Osteocyte (in vitro differentiated cells): ENCODE measurements at regions not wholly inside any gene's neighbourhood (a gene's known extent, or its start where the extent isn't known, plus 50 kb on each side); places are given as distances from the start of the nearest gene placed in this dataset.

Source experiments
- DNase-seq: peaks from one replicate; pipeline ENCODE4 v3.0.0; 2021; ENCODE audit warnings: mixed read lengths; ENCODE audit not compliant: unreplicated experiment; ENCODE audit errors: extremely low spot score
- H3K27ac Mint-ChIP-seq: one replicate; pipeline ENCODE4 v1.8.0; 2021; ENCODE audit warnings: mild to moderate bottlenecking, mixed read lengths; ENCODE audit not compliant: unreplicated experiment
- H3K27me3 Mint-ChIP-seq: one replicate; pipeline ENCODE4 v1.8.0; 2021; ENCODE audit warnings: mixed read lengths; ENCODE audit not compliant: unreplicated experiment
- H3K36me3 Mint-ChIP-seq: one replicate; pipeline ENCODE4 v1.8.0; 2021; ENCODE audit warnings: mixed read lengths; ENCODE audit not compliant: unreplicated experiment
- H3K4me1 Mint-ChIP-seq: one replicate; pipeline ENCODE4 v1.8.0; 2021; ENCODE audit warnings: mixed read lengths; ENCODE audit not compliant: unreplicated experiment
- H3K4me3 Mint-ChIP-seq: one replicate; pipeline ENCODE4 v1.8.0; 2021; ENCODE audit warnings: mild to moderate bottlenecking, moderate library complexity, mixed read lengths; ENCODE audit not compliant: unreplicated experiment
- H3K9me3 Mint-ChIP-seq: one replicate; pipeline ENCODE4 v1.8.0; 2021; ENCODE audit warnings: mixed read lengths; ENCODE audit not compliant: unreplicated experiment
- TF ChIP-seq, protein P1 (sequence below): fragments of 200-600 bp; sonication (generic); IDR thresholded peaks from 2 replicates; pipeline ENCODE4 v1.5.0; 2021; ENCODE audit warnings: antibody characterized with exemption, mild to moderate bottlenecking, moderate library complexity

DNA sequence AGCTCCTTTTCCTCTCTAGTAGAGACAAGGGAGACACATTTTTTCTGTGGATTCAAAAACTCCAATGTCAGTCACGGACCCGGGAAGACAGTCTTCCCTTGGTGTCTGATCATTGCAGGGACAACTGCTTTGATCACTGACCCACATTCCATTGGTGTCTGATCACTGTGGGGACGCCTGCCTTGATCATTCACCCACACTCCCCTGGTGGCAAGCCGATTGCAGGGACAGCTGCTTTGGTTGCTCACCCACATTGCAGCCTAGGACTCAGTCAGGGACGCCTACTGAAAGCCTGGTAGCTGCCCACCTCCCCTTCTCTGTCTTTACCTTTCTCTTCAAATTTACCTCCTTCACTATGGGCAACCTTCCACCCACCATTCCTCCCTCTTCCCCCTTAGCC lies 206.6 kb upstream of the DUSP10 start:
- no peaks in the 10 kb centered on the region for H3K4me1 Mint-ChIP-seq
- H3K9me3 Mint-ChIP-seq, result peaks cover 18% of the 10 kb centered on the region
- H3K36me3 Mint-ChIP-seq, result no peaks in the 10 kb centered on the region
- no peak overlapping the region for H3K27ac Mint-ChIP-seq
- no peak for DNase-seq
- no peak overlapping the region for H3K4me3 Mint-ChIP-seq
- no peaks in the 10 kb centered on the region for H3K27me3 Mint-ChIP-seq
- TF ChIP-seq, protein P1, sequence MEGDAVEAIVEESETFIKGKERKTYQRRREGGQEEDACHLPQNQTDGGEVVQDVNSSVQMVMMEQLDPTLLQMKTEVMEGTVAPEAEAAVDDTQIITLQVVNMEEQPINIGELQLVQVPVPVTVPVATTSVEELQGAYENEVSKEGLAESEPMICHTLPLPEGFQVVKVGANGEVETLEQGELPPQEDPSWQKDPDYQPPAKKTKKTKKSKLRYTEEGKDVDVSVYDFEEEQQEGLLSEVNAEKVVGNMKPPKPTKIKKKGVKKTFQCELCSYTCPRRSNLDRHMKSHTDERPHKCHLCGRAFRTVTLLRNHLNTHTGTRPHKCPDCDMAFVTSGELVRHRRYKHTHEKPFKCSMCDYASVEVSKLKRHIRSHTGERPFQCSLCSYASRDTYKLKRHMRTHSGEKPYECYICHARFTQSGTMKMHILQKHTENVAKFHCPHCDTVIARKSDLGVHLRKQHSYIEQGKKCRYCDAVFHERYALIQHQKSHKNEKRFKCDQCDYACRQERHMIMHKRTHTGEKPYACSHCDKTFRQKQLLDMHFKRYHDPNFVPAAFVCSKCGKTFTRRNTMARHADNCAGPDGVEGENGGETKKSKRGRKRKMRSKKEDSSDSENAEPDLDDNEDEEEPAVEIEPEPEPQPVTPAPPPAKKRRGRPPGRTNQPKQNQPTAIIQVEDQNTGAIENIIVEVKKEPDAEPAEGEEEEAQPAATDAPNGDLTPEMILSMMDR, result no peak

DNA sequence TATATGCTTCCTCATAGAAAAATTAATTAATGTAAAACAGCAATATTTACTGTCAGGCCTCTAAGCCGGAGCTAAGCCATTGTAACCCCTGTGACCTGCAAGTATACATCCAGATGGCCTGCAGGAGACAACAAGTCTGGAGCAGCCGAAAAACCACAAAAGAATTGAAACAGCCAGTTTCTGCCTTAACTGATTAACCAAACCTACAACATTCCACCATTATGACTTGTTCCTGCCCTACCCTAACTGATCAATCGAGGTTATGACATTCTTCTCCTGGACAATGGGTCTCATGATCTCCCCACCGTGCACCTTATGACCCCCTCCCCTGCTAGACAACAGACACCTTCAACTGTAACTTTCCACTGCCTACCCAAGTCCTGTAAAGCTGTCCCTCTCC lies 205.8 kb upstream of the DUSP10 start:
- H3K4me1 Mint-ChIP-seq, result no peaks in the 10 kb centered on the region
- TF ChIP-seq, protein P1, result no peak
- peaks cover 14% of the 10 kb centered on the region for H3K9me3 Mint-ChIP-seq
- peaks cover 3% of the 10 kb centered on the region for H3K27me3 Mint-ChIP-seq
- H3K36me3 Mint-ChIP-seq, result no peaks in the 10 kb centered on the region
- no peak for DNase-seq
- no peak overlapping the region for H3K4me3 Mint-ChIP-seq
- H3K27ac Mint-ChIP-seq, result no peak overlapping the region

DNA sequence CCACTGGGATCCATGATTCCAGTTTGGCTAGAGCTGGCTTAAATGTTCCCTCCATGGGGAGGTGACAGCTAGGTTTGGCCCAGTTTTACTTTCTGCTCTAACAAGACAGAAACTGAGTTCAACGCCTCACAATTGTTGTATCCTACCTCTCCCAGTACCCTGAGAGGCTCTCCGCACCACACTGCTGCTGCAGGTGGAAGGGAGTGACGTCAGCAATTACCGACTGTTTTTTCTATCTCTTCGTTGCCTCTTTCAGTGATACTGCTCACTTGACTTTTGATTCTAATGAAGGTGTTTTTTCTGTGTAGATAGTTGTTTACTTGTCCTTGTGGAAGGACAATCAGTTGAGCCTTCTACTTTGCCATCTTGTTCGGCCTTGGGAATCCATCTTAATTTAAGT lies 204.9 kb upstream of the DUSP10 start:
- no peak for DNase-seq
- no peak overlapping the region for H3K27ac Mint-ChIP-seq
- no peak overlapping the region for H3K4me3 Mint-ChIP-seq
- H3K9me3 Mint-ChIP-seq, result peaks cover 14% of the 10 kb centered on the region
- peaks cover 3% of the 10 kb centered on the region for H3K27me3 Mint-ChIP-seq
- TF ChIP-seq, protein P1, result no peak
- no peaks in the 10 kb centered on the region for H3K4me1 Mint-ChIP-seq
- no peaks in the 10 kb centered on the region for H3K36me3 Mint-ChIP-seq

DNA sequence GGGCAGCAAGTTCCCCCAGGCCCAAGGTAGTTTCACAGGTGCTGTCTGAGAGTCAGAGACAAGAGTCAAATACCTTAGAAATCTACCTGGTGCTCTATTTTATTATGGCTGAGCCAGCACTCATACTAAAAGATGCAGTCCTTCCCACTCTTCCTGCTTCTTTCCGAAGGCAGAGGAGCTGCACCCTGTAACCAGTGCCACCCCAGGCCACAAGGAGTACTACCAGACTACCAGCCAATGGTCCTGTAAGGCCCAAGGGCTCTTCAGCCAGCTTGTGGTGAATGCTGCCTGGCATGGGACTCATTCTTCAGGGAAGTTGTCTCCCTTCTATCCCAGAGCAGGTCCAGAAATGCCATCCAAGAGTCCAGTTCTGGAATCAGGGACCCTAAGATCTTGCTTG lies 203.8 kb upstream of the DUSP10 start:
- peaks cover 14% of the 10 kb centered on the region for H3K9me3 Mint-ChIP-seq
- peaks cover 3% of the 10 kb centered on the region for H3K27me3 Mint-ChIP-seq
- H3K4me1 Mint-ChIP-seq, result no peaks in the 10 kb centered on the region
- no peak for DNase-seq
- TF ChIP-seq, protein P1, result no peak
- H3K4me3 Mint-ChIP-seq, result no peak overlapping the region
- H3K36me3 Mint-ChIP-seq, result no peaks in the 10 kb centered on the region
- H3K27ac Mint-ChIP-seq, result no peak overlapping the region

DNA sequence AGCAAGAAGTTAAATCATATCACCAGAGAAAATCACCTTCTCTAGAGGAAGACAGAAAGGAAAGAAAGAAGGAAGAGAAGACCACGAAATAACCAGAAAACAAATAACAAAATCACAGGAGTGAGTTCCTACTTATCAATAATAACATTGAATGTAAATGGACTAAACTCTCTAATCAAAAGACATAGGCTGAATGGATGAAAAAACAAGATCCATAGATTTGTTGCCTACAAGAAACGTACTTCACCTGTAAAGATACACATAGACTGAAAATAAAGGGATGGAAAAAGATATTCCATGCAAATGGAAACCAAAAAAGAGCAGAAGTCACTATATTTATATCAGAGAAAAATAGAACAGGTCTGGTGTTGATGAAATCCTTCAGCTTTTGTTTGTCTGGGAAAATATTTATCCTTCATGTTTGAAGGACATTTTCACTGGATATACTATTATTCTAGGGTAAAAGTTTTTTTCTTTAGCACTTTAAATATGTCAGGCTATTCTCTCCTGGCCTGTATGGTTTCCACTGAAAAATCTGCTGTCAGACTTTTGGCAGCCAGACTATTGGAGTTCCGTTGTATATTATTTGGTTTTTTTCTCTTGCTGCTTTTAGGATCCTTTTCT lies 202.5 kb upstream of the DUSP10 start:
- no peaks in the 10 kb centered on the region for H3K4me1 Mint-ChIP-seq
- DNase-seq, result no peak
- TF ChIP-seq, protein P1, result no peak
- H3K36me3 Mint-ChIP-seq, result no peaks in the 10 kb centered on the region
- no peak overlapping the region for H3K27ac Mint-ChIP-seq
- H3K27me3 Mint-ChIP-seq, result peaks cover 6% of the 10 kb centered on the region
- no peak overlapping the region for H3K4me3 Mint-ChIP-seq
- peaks cover 14% of the 10 kb centered on the region for H3K9me3 Mint-ChIP-seq
